ENCODE measurements at regions not wholly inside any gene's neighbourhood (a gene's known extent, or its start where the extent isn't known, plus 50 kb on each side); places are given as distances from the start of the nearest gene placed in this dataset.
"Not testable (repeated sequence)": the region's sequence is repeated elsewhere in the genome, so short reads cannot be mapped to it uniquely, and the experiment has no call there.

DNA sequence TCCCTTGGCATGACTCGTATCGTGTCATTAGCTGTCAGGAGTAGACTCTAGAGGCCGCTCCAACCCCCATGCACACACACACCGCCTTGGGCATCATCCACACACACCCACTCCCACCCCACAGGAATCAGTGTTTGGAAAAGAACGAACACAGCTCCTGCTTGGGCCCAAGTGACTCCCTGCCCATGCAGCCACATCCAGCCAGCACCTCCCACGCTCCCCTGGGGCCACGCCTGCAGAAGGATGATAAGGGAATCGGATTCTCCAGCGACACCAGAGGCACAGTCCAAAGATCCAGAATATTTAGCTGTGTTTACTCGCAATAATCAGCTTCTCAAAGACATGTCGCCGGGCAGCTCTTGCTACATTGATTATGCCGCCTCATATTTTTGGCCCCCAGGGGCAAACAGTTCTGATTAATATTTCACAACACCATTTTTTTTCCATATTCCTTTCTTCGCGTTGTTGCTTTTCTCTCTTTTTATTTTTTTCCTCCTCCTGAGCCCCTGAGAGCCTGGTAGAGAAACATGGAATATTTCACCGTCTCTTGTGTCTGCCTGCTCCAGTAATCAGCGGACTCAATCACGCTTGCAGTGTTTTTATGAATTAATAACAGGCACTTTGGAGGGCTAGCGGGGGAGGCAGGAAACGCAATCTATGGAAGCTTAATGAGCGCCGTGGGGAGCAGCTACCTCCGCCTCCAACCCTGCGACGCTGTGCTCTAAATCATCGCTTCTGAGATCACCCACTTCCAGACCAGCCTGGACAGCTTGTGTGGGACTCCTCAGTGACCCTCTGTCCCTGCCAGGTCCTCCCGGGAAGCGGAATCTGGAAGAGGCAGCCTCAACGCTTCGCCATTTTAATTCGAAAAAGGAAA is 221.4 kb downstream of the TLE3 start:
- DNase-seq: no peak

- not testable (repeated sequence) for DNase-seq
These were observed 217.8 kb downstream of the TLE3 start for GRCh38 chr15:69879963-69880362.

DNA sequence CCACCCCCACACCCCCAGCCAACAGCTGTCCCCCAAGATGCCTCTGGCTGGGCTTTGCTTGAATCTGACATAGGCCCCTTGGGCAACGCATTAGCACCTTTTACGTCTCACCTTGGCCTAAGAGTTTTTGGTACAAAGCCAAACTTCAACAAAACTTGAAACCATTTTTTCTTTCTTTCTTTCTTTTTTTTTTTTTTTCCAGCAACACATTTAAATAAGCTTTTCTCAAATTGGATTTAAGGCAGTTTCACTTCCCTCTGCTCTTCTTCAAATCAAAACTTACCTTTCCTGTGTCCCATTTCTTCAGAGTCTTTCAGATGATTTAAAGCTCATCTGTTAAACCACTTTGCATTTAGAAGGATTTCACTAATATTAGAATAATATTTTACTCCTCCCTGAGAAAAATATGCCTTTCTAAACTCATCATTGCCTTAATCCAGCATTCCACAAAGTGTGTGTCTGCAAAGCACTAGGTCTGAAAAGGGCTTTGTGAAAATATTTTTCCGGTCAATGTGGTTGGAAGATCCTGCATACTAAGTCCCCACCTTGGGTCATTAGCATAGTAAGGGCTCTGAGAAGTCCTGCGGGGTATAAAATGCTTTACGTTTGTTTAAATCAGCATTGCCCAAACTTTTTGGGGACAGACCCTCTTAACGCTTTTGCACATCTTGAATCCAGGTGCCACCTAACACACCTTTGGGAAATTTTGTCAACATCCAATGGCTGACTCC is 217.0 kb downstream of the TLE3 start:
- DNase-seq: no peak

- DNase-seq: no peak
These were observed 216.4 kb downstream of the TLE3 start for GRCh38 chr15:69881302-69881670.

GRCh38 chr15:69881766-69882165 is 216.0 kb downstream of the TLE3 start:
- no peak for DNase-seq

- no peak for DNase-seq
These were observed 214.4 kb downstream of the TLE3 start for GRCh38 chr15:69883306-69883705.

DNA sequence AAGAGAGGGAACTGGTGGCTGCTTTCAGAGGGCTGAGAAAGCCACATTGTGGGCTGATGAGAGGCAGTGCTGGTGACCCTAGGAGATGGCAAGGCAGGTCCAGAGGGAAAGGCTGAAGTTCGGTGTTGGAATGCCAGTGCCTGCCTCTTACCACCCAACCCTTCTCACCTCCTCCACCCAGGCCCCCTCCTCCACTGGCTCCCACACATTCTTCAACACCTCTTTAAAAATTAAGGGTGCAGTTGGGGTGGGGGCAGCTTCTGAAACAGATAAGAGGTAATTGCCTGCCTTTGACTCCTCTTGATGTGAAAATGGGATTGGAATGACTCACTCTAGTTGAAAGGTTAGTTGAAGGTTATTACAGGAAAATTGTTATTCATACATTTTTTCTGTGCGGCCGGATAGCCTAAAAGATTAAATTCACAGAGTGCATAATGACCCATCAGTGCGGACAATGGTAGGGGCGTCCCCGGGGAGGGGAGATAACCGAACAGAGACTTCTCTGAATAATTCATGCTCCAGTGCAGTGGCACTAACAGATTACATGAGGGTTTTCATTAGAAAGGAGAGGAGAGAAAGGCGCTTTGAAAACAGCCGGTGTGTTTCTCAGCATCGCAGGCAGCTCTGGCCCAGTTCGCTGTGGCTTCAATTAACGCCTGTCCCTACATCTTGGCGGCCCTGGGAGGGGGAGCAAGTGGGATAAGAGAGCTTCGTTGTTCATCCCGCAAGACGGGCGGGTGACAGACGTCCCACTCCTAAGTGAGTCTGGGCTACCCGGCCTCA is 212.4 kb downstream of the TLE3 start:
- DNase-seq: no peak

DNA sequence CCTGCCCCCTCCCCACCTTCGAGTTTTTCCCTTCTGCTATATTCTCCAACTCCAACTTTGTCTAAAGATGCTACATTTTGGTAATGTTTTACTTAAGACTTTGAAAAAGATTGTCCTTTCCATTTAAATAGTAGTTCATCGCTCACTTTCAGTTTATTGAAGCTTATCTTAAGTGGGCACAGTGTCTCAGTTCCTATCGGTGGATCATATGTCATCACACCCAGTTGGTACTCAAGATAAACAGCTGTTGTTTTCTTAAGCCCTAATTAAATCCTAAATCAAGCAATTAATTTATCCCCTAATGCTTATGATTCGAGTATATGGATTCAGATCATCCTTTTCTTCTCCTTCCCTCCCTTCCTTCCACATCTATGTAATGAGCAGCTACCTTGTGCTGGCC is 210.7 kb downstream of the TLE3 start:
- DNase-seq: no peak

- DNase-seq: no peak
These were observed 210.2 kb downstream of the TLE3 start for GRCh38 chr15:69887553-69887952.

- DNase-seq: no peak
These were observed 209.3 kb downstream of the TLE3 start for GRCh38 chr15:69888406-69888805.

- DNase-seq: no peak
These were observed 206.6 kb downstream of the TLE3 start for GRCh38 chr15:69891070-69891536.

GRCh38 chr15:69891606-69892005 is 206.1 kb downstream of the TLE3 start:
- no peak for DNase-seq

GRCh38 chr15:69892351-69892750 is 205.4 kb downstream of the TLE3 start:
- DNase-seq: no peak

DNA sequence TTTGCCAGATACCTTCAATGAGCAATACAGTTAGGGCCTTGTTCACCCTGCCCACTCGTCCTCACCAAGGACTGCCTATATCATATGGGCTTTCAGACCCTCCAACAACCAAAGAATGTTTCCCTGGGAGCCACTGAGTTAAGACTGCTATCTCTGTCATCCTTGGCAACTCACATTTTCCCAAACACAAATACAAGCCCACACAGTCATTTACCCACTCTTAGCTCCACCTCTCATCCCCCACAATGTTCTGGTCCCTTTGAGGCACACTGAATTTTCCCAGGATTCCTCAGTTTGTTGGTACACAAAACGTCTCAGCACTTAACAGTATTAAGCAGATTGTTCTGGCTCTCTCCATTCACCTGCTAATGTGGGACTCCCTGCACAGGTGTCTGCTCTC is 204.6 kb downstream of the TLE3 start:
- DNase-seq: no peak

DNA sequence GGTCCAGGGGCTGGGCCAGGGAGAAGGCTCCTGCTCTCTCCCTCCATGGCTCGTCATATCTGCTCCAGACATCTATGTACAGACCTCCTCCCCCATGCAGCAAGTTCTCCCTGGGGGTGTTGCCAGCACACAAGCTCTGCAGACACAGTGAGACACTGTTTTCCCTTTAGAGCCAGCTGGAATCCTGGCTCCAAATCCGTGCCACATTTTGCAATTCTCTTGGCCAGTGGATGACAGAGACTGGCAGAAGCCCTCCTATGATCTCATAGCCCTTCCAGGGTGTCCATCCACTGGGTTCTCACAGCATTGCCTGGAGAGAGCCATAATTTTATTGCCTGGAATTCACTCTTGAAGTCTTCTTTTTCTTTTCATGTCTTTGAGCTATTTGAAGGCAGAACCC is 203.9 kb downstream of the TLE3 start:
- DNase-seq: no peak

GRCh38 chr15:69895202-69895601 is 202.5 kb downstream of the TLE3 start:
- no peak for DNase-seq

GRCh38 chr15:69896606-69897005 is 201.1 kb downstream of the TLE3 start:
- DNase-seq: no peak

DNA sequence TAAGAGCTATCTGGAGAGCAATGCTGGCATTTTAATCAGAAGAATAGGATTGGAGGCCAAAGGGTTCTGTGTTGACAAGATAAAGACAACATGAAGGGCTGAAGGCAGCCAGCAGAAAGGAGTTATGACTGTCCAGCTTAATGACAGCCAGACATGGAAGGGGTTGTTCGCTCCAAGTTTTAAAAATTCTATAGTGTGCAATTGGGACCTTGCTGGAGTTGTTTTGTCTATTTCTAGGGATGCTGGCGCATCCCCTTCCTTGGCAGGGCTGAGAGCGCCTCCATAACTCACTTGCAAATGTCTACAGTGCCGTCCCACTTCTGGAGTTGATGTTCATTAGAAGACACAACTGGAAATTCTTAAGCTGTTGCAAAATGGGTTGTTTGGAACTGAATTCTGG is 200.7 kb downstream of the TLE3 start:
- no peak for DNase-seq

DNA sequence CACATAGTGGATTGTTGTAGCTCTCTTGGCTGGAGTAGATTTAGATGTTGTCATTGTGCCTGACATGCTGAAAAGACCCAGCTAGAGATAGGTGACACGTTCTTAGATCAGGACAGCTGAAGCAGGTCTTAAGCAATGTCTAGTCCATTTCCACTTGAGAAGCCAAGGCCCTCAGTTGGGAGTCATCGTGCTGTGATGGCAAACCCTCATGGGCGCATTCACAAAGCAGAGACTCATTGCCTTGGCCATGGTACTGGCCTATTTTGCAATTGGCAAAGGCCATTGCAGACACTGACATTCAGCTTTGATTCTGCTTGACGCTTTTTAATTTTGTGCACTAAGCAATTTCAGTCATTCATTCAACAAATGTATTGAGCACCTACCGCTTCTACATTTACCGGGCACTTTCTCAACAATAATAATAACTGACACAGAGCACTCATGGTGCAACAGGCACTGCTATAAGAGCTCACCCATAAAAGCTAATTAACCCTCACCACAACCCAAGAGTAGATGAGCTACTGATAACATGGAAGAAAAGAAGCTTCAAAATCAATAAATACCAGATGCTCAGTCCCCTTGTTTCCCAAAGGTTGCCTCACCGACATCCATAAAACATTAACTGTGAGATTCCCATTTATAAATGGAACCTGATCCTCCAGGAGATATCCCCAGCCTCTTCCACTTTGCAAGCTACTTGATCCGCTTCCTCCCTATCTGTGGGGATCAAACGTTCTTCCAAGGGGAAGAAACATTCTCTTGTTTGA is 200.1 kb downstream of the TLE3 start:
- no peak for DNase-seq

DNA sequence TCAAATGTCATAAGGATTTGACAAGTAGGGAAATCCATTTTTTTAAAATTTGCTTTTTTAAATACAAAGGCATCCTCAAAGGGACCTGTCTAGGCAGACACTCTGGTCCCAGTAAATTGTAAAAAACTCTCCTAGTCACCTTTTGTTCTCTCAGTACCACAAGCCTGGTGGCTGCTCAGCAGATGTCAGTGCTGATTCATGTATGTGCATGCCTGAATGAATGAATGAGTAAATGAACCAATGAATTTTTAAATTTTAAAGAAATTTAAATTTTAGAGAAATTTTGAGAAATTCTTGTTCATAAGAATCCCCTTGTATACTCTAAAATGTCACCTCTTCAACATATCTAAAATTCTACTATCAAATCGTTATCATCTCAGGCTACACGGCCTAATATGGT is 199.5 kb downstream of the TLE3 start:
- no peak for DNase-seq

GRCh38 chr15:69902414-69903062 is 195.2 kb downstream of the TLE3 start:
- DNase-seq: no peak

Data from stimulated activated CD4-positive, alpha-beta T cell treated with anti-CD3 and anti-CD28 coated beads, Interleukin-4, amount 100 ng/mL, for 1 hour (primary cell).